A673 (cell line): ENCODE measurements at regions not wholly inside any gene's neighbourhood (a gene's known extent, or its start where the extent isn't known, plus 50 kb on each side); places are given as distances from the start of the nearest gene placed in this dataset.

Source experiments
- BruUV-seq: library from RNA; stranded (reverse); fragments of 400-500 nt; replicated peaks from 2 replicates; lab custom pipeline; 2021; lab: Mats Ljungman, UMichigan
- CTCF ChIA-PET: fragments of 300-600 bp; sonication (Branson Sonifier 250); formaldehyde crosslinking; loops from one replicate; lab custom pipeline; 2022; ENCODE audit warnings: antibody characterized with exemption; lab: Charles Lee
- POLR2A ChIA-PET: fragments of 300-600 bp; sonication (Branson Sonifier 250); formaldehyde crosslinking; loops from one replicate; lab custom pipeline; 2022; ENCODE audit warnings: antibody characterized with exemption; ENCODE audit not compliant: low non-redundant PET; lab: Charles Lee
- DNase-seq: peaks from one replicate; pipeline ENCODE4 v3.0.0-alpha.2; 2015; ENCODE audit warnings: low spot score
- H3K27ac ChIP-seq: fragments of 200-600 bp; sonication (generic); 2 replicates; pipeline ENCODE4 v1.5.1; 2016; ENCODE audit warnings: mixed run types, low read depth, mild to moderate bottlenecking, mixed read lengths, antibody characterized with exemption, low read length; ENCODE audit not compliant: poor library complexity, severe bottlenecking
- H3K27me3 ChIP-seq: fragments of 200-600 bp; sonication (generic); replicated peaks from 2 replicates; pipeline ENCODE4 v1.6.1; 2017; ENCODE audit warnings: mixed run types, low read depth, mild to moderate bottlenecking, mixed read lengths, antibody characterized with exemption, low read length; ENCODE audit not compliant: insufficient read depth, poor library complexity
- H3K36me3 ChIP-seq: fragments of 200-600 bp; sonication (generic); 2 replicates; pipeline ENCODE4 v1.6.1; 2016; ENCODE audit warnings: mixed run types, mild to moderate bottlenecking, mixed read lengths, antibody characterized with exemption, low read length; ENCODE audit not compliant: insufficient read depth, poor library complexity, severe bottlenecking
- H3K4me1 ChIP-seq: fragments of 200-600 bp; sonication (generic); 2 replicates; pipeline ENCODE4 v1.6.1; 2017; ENCODE audit warnings: mixed run types, mild to moderate bottlenecking, mixed read lengths, antibody characterized with exemption, low read length; ENCODE audit not compliant: insufficient read depth, poor library complexity, severe bottlenecking
- H3K4me3 ChIP-seq: fragments of 200-600 bp; sonication (generic); 2 replicates; pipeline ENCODE4 v1.5.1; 2016; ENCODE audit warnings: low read depth, mixed run types, mild to moderate bottlenecking, mixed read lengths, low read length; ENCODE audit not compliant: poor library complexity, severe bottlenecking
- H3K9me3 ChIP-seq: fragments of 200-600 bp; sonication (generic); 2 replicates; pipeline ENCODE4 v1.6.1; 2016; ENCODE audit warnings: mixed run types, low read depth, mild to moderate bottlenecking, mixed read lengths, antibody characterized with exemption, low read length; ENCODE audit not compliant: poor library complexity, severe bottlenecking
- EZH2 ChIP-seq: fragments of 200-600 bp; sonication (generic); IDR thresholded peaks from 2 replicates; pipeline ENCODE4 v1.6.1; 2017; ENCODE audit warnings: borderline replicate concordance, low read depth, mild to moderate bottlenecking, mixed read lengths, antibody characterized with exemption, low read length; ENCODE audit not compliant: poor library complexity, severe bottlenecking
- intact Hi-C: fragments of 100-400 bp; cut with micrococcal nuclease; formaldehyde crosslinking; loops from one replicate; pipeline ENCODE4 v1.10.0; 2022; ENCODE audit not compliant: unreplicated experiment
- TF ChIP-seq, protein P1 (sequence below): fragments of 300-800, 200-600 bp; sonication (generic); conservative IDR thresholded peaks from 2 replicates; pipeline ENCODE4 v1.5.1; 2017; ENCODE audit warnings: low read depth, mild to moderate bottlenecking, antibody characterized with exemption, low read length, moderate library complexity, mixed read lengths

DNA sequence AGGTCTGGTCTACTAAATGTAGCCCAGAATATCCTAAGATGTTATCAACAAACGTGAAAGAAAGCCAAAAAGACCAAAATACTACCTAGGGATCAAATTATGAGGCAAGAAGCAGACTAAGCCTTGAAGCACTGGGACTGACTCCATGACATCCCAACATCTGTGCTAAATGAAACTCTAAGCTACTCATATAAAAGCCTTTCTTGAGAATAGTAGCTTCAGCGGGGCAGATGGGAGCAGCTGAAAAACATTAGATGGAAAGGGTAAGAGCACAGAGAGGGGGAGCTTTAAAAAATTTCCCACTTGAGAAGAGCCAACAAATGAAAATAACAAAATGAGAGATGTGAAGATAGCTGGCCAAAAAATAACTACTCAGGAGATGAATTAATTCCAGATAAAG, 81.7 kb downstream of the MAD2L1 start:
- DNase-seq, result no peak
- no peaks in the 10 kb centered on the region for H3K36me3 ChIP-seq
- TF ChIP-seq EZH2, result no peak
- TF ChIP-seq, protein P1, sequence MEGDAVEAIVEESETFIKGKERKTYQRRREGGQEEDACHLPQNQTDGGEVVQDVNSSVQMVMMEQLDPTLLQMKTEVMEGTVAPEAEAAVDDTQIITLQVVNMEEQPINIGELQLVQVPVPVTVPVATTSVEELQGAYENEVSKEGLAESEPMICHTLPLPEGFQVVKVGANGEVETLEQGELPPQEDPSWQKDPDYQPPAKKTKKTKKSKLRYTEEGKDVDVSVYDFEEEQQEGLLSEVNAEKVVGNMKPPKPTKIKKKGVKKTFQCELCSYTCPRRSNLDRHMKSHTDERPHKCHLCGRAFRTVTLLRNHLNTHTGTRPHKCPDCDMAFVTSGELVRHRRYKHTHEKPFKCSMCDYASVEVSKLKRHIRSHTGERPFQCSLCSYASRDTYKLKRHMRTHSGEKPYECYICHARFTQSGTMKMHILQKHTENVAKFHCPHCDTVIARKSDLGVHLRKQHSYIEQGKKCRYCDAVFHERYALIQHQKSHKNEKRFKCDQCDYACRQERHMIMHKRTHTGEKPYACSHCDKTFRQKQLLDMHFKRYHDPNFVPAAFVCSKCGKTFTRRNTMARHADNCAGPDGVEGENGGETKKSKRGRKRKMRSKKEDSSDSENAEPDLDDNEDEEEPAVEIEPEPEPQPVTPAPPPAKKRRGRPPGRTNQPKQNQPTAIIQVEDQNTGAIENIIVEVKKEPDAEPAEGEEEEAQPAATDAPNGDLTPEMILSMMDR, result no peak
- no peaks in the 10 kb centered on the region for H3K4me1 ChIP-seq
- ChIA-PET POLR2A (no interaction called here), CTCF (no interaction called here)
- intact Hi-C loops, result no loop called here
- no peaks in the 10 kb centered on the region for H3K27me3 ChIP-seq
- no peaks in the 10 kb centered on the region for H3K9me3 ChIP-seq
- BruUV-seq, result no TSS peak
- no peak overlapping the region for H3K4me3 ChIP-seq
- H3K27ac ChIP-seq, result no peak overlapping the region

DNA sequence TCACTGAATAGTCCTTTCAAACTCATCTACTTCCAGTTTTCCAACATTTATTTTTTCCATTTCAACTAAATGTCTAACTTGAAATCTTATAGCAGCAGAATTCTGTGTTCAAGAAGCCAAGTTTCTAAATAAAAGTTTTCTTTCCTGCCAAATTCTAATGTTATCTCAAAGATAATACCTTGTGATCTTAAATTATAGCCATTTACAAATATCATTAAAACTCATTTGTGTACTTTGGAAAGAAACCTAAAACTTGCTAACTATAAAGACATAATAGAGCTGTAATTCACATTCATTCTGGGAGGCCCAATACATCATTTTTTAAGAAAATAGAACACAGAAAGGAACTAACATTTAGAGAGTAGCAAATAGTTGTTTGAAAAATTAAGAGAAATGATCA, 83.9 kb downstream of the MAD2L1 start:
- no peaks in the 10 kb centered on the region for H3K36me3 ChIP-seq
- intact Hi-C loops, result no loop called here
- no peaks in the 10 kb centered on the region for H3K4me1 ChIP-seq
- TF ChIP-seq, protein P1, result no peak
- TF ChIP-seq EZH2, result no peak
- no TSS peak for BruUV-seq
- no peaks in the 10 kb centered on the region for H3K27me3 ChIP-seq
- CTCF ChIA-PET, result no interaction called here
- H3K9me3 ChIP-seq, result no peaks in the 10 kb centered on the region
- H3K27ac ChIP-seq, result no peak overlapping the region
- DNase-seq, result no peak
- POLR2A ChIA-PET, result no interaction called here
- no peak overlapping the region for H3K4me3 ChIP-seq

DNA sequence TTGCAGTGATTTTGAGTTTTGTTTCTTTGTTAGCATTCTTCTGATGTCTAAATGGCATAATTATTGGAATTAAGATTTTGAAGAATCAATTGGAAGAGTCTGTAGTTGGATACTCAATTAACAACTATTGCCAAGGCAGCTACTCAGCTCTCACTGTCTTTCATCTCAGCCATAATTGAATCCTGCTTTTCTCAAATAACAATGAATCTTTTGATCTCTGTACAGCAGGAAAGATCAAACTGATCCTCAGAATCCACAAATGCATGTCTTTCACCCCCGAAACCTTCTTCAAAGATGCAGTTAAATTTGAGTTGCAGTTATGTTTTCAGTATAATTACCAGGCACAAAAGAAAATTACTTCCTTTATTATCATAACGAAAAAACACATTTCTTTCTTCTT, 86.2 kb downstream of the MAD2L1 start:
- peak; percentile 14 for DNase-seq
- Histone ChIP-seq H3K9me3 (no peaks in the 10 kb centered on the region), H3K4me1 (no peaks in the 10 kb centered on the region), H3K36me3 (no peaks in the 10 kb centered on the region), H3K4me3 (no peak overlapping the region), H3K27me3 (no peaks in the 10 kb centered on the region), H3K27ac (no peak overlapping the region)
- CTCF ChIA-PET, result no interaction called here
- POLR2A ChIA-PET, result no interaction called here
- TF ChIP-seq, protein P1, result no peak
- TF ChIP-seq EZH2, result no peak
- intact Hi-C loops, result no loop called here
- BruUV-seq, result no TSS peak
